Adrenal gland (tissue), 5 donors: ENCODE measurements at regions not wholly inside any gene's neighbourhood (a gene's known extent, or its start where the extent isn't known, plus 50 kb on each side); places are given as distances from the start of the nearest gene placed in this dataset.

ENCODE experiments used
- CTCF ChIP-seq, 6 experiments: fragments of 450-650 bp in 4 of 6; fragments of 200-600 bp in 2 of 6; sonication (generic) in 1 of 6; IDR thresholded peaks; 1 replicate in 5 of 6; 2 replicates in 1 of 6; pipeline versions ENCODE4 v1.5.1 to v1.8.0; 2016 to 2021; ENCODE audit warnings: antibody characterized with exemption in 6 of 6, mild to moderate bottlenecking in 2 of 6, moderate library complexity in 1 of 6
- POLR2A ChIP-seq, 2 donors: fragments of 450-650 bp; IDR thresholded peaks; one replicate each; pipeline ENCODE4 v1.6.1; 2017; ENCODE audit warnings: antibody characterized with exemption in 2 of 2, mild to moderate bottlenecking in 2 of 2, moderate library complexity in 1 of 2
- donor health status: DM: no; HTN: no; CAD: no.

- TF ChIP-seq CTCF (IDR thresholded peaks at IDR 0.05) (no peak), POLR2A (IDR thresholded peaks at IDR 0.05) (no peak)
Observed at GRCh38 chr13:76790526-76790925, 95.7 kb downstream of the KCTD12 start.
